GM10266 (cell line): ENCODE measurements at regions not wholly inside any gene's neighbourhood (a gene's known extent, or its start where the extent isn't known, plus 50 kb on each side); places are given as distances from the start of the nearest gene placed in this dataset.

Experiments used
- DNase-seq: peaks from one replicate; pipeline ENCODE4 v3.0.0; 2012; ENCODE audit errors: extremely low spot score
- CTCF ChIP-seq: IDR thresholded peaks from 2 replicates; pipeline ENCODE4 v1.5.1; 2012; ENCODE audit warnings: mild to moderate bottlenecking, low read depth; ENCODE audit not compliant: control insufficient read depth, insufficient read depth; ENCODE audit errors: missing control alignments

GRCh38 chr2:154600927-154601494 lies 97.5 kb upstream of the KCNJ3 start:
- no peak for DNase-seq
- TF ChIP-seq CTCF: no peak

GRCh38 chr2:154603682-154604081 lies 94.8 kb upstream of the KCNJ3 start:
- TF ChIP-seq CTCF: no peak
- no peak for DNase-seq

GRCh38 chr2:154608438-154608837 lies 90.1 kb upstream of the KCNJ3 start:
- no peak for TF ChIP-seq CTCF
- DNase-seq: no peak

- TF ChIP-seq CTCF: no peak
- no peak for DNase-seq
Measured at GRCh38 chr2:154614906-154615305, 83.6 kb upstream of the KCNJ3 start.

GRCh38 chr2:154616659-154617058 lies 81.8 kb upstream of the KCNJ3 start:
- no peak for TF ChIP-seq CTCF

GRCh38 chr2:154620471-154620870 lies 78.0 kb upstream of the KCNJ3 start:
- no peak for TF ChIP-seq CTCF
- DNase-seq: no peak

More at GRCh38 chr2:154616659-154617058, 81.8 kb upstream of the KCNJ3 start:
- DNase-seq: no peak

- TF ChIP-seq CTCF: peak; percentile 53
- peak; percentile 24 for DNase-seq
Measured at GRCh38 chr2:154623819-154624218, 74.7 kb upstream of the KCNJ3 start.
